IMR-90 (cell line): ENCODE measurements at regions not wholly inside any gene's neighbourhood (a gene's known extent, or its start where the extent isn't known, plus 50 kb on each side); places are given as distances from the start of the nearest gene placed in this dataset.

Experiments used
- ATAC-seq: fragments of 200-7000 bp; cut with Tn5 transposase; 2 replicates; pipeline ENCODE4 v1.9.1; 2020; ENCODE audit warnings: low read depth, mild to moderate bottlenecking, moderate library complexity
- BruUV-seq: library from RNA; stranded (reverse); fragments of 400-500 nt; replicated peaks from 2 replicates; lab custom pipeline; 2021; lab: Mats Ljungman, UMichigan
- CTCF ChIA-PET: fragments of 300-600 bp; formaldehyde crosslinking; extraction: SDS; loops from one replicate; lab custom pipeline; 2021; ENCODE audit warnings: antibody characterized with exemption; lab: Yijun Ruan, JAX
- POLR2A ChIA-PET: fragments of 300-600 bp; sonication (Branson Sonifier 250); formaldehyde crosslinking; loops from one replicate; lab custom pipeline; 2022; ENCODE audit warnings: antibody characterized with exemption; ENCODE audit not compliant: unreplicated experiment; lab: Charles Lee
- DNase-seq: peaks from one replicate; pipeline ENCODE4 v3.0.0; 2013
- H2AFZ ChIP-seq: replicated peaks from 2 replicates; pipeline ENCODE3; 2013; ENCODE audit warnings: low read length, mild to moderate bottlenecking; ENCODE audit not compliant: poor library complexity
- H2AK5ac ChIP-seq: 2 replicates; pipeline ENCODE4 v1.6.1; 2013; ENCODE audit warnings: low read depth, low read length, inconsistent platforms
- H2AK9ac ChIP-seq: replicated peaks from 2 replicates; pipeline ENCODE3; 2013; ENCODE audit warnings: mild to moderate bottlenecking, low read depth, low read length, moderate library complexity; ENCODE audit not compliant: poor library complexity
- H2BK120ac ChIP-seq: 2 replicates; pipeline ENCODE4 v1.6.1; 2013; ENCODE audit warnings: low read depth, low read length, inconsistent platforms
- H2BK15ac ChIP-seq: 3 replicates; pipeline ENCODE4 v1.6.1; 2013; ENCODE audit warnings: low read depth, low read length, inconsistent platforms
- H2BK20ac ChIP-seq: 2 replicates; pipeline ENCODE4 v1.6.1; 2013; ENCODE audit warnings: low read depth, mild to moderate bottlenecking, inconsistent platforms, low read length, moderate library complexity
- H2BK5ac ChIP-seq: 2 replicates; pipeline ENCODE4 v1.6.1; 2013; ENCODE audit warnings: mild to moderate bottlenecking, low read depth, low read length, inconsistent platforms; ENCODE audit not compliant: poor library complexity, severe bottlenecking
- H3K14ac ChIP-seq: replicated peaks from 2 replicates; pipeline ENCODE4 v1.6.1; 2013; ENCODE audit warnings: low read depth, low read length, inconsistent platforms
- H3K18ac ChIP-seq: 2 replicates; pipeline ENCODE4 v1.6.1; 2013; ENCODE audit warnings: low read depth, low read length, control low read depth
- H3K23ac ChIP-seq: 2 replicates; pipeline ENCODE4 v1.6.1; 2013; ENCODE audit warnings: low read depth, low read length, inconsistent platforms
- H3K27ac ChIP-seq: 2 replicates; pipeline ENCODE4 v1.5.1; 2013; ENCODE audit warnings: mild to moderate bottlenecking, control low read depth, low read length; ENCODE audit not compliant: insufficient read depth
- H3K27me3 ChIP-seq: 2 replicates; pipeline ENCODE4 v1.6.1; 2013; ENCODE audit warnings: low read length; ENCODE audit not compliant: control insufficient read depth, insufficient read depth
- H3K36me3 ChIP-seq: 2 replicates; pipeline ENCODE4 v1.6.1; 2013; ENCODE audit warnings: low read length, mixed read lengths; ENCODE audit not compliant: control insufficient read depth, insufficient read depth
- H3K4ac ChIP-seq: 2 replicates; pipeline ENCODE4 v1.6.1; 2013; ENCODE audit warnings: low read depth, low read length, inconsistent platforms
- H3K4me1 ChIP-seq: 2 replicates; pipeline ENCODE4 v1.6.1; 2013; ENCODE audit warnings: low read length, mixed read lengths; ENCODE audit not compliant: control insufficient read depth, insufficient read depth
- H3K4me2 ChIP-seq: 2 replicates; pipeline ENCODE4 v1.6.1; 2013; ENCODE audit warnings: low read depth, mild to moderate bottlenecking, control low read depth, low read length, moderate library complexity
- H3K4me3 ChIP-seq: 2 replicates; pipeline ENCODE4 v1.5.1; 2013; ENCODE audit warnings: low read depth, mild to moderate bottlenecking, control low read depth, low read length, moderate library complexity; ENCODE audit not compliant: insufficient read depth
- H3K56ac ChIP-seq: 2 replicates; pipeline ENCODE4 v1.6.1; 2013; ENCODE audit warnings: low read length, inconsistent platforms; ENCODE audit not compliant: insufficient read depth; ENCODE audit errors: extremely low read depth
- H3K79me1 ChIP-seq, 2 experiments: 2 replicates each; pipeline ENCODE4 v1.6.1; 2013; ENCODE audit warnings: low read length in 2 of 2, inconsistent platforms in 1 of 2, low read depth in 1 of 2
- H3K9ac ChIP-seq: 2 replicates; pipeline ENCODE4 v1.6.1; 2013; ENCODE audit warnings: low read depth, low read length, control low read depth
- H3K9me1 ChIP-seq: 2 replicates; pipeline ENCODE4 v1.6.1; 2013; ENCODE audit warnings: low read length, inconsistent platforms; ENCODE audit not compliant: insufficient read depth
- H3K9me3 ChIP-seq: 2 replicates; pipeline ENCODE4 v1.6.1; 2013; ENCODE audit warnings: low read length; ENCODE audit not compliant: control insufficient read depth, insufficient read depth
- H4K20me1 ChIP-seq: 2 replicates; pipeline ENCODE4 v1.6.1; 2013; ENCODE audit warnings: low read length, inconsistent platforms; ENCODE audit not compliant: insufficient read depth
- H4K5ac ChIP-seq: 2 replicates; pipeline ENCODE4 v1.6.1; 2013; ENCODE audit warnings: mild to moderate bottlenecking, low read depth, low read length, control low read depth
- H4K8ac ChIP-seq, 2 experiments: 2 replicates each; pipeline ENCODE4 v1.6.1; 2013; ENCODE audit warnings: low read depth in 2 of 2, low read length in 2 of 2, control low read depth in 1 of 2, inconsistent platforms in 1 of 2
- H4K91ac ChIP-seq: 2 replicates; pipeline ENCODE4 v1.6.1; 2013; ENCODE audit warnings: low read depth, low read length, inconsistent platforms; ENCODE audit not compliant: insufficient read depth
- BHLHE40 ChIP-seq: fragments of 150-350 bp; IDR thresholded peaks from 2 replicates; pipeline ENCODE4 v1.6.1; 2016; ENCODE audit warnings: mild to moderate bottlenecking, low read depth, low read length
- CEBPB ChIP-seq: IDR thresholded peaks from 2 replicates; pipeline ENCODE4 v1.6.1; 2012; ENCODE audit warnings: low read depth, low read length, improper control_type of control experiment
- CHD1 ChIP-seq: IDR thresholded peaks from 2 replicates; pipeline ENCODE4 v1.6.1; 2012; ENCODE audit warnings: low read depth, low read length, improper control_type of control experiment
- CTCF ChIP-seq: conservative IDR thresholded peaks from 2 replicates; pipeline ENCODE4 v1.5.1; 2012; ENCODE audit warnings: mild to moderate bottlenecking, low read depth, low read length, improper control_type of control experiment
- ELK1 ChIP-seq: fragments of 150-350 bp; IDR thresholded peaks from 2 replicates; pipeline ENCODE4 v1.6.1; 2016; ENCODE audit warnings: low read depth, mild to moderate bottlenecking, low read length, moderate library complexity, borderline replicate concordance
- FOS ChIP-seq: fragments of 150-350 bp; IDR thresholded peaks from 2 replicates; pipeline ENCODE4 v1.6.1; 2016; ENCODE audit warnings: low read depth, low read length
- MAFK ChIP-seq: IDR thresholded peaks from 2 replicates; pipeline ENCODE4 v1.6.1; 2012; ENCODE audit warnings: low read depth, low read length, improper control_type of control experiment
- MAZ ChIP-seq: IDR thresholded peaks from 2 replicates; pipeline ENCODE4 v1.6.1; 2012; ENCODE audit warnings: low read depth, mild to moderate bottlenecking, low read length, improper control_type of control experiment, moderate library complexity, borderline replicate concordance
- MXI1 ChIP-seq: IDR thresholded peaks from 2 replicates; pipeline ENCODE4 v1.6.1; 2012; ENCODE audit warnings: low read depth, mild to moderate bottlenecking, low read length, moderate library complexity, borderline replicate concordance
- NFE2L2 ChIP-seq: fragments of 150-350 bp; IDR thresholded peaks from 2 replicates; pipeline ENCODE4 v1.6.1; 2016; ENCODE audit warnings: low read depth, mild to moderate bottlenecking, low read length
- POLR2A ChIP-seq: IDR thresholded peaks from 2 replicates; pipeline ENCODE4 v1.6.1; 2012; ENCODE audit warnings: mild to moderate bottlenecking, low read depth, low read length
- RAD21 ChIP-seq: IDR thresholded peaks from 2 replicates; pipeline ENCODE4 v1.6.1; 2012; ENCODE audit warnings: low read length, improper control_type of control experiment
- RCOR1 ChIP-seq: IDR thresholded peaks from 2 replicates; pipeline ENCODE4 v1.6.1; 2012; ENCODE audit warnings: mild to moderate bottlenecking, low read length, improper control_type of control experiment; ENCODE audit not compliant: insufficient replicate concordance
- RFX5 ChIP-seq: IDR thresholded peaks from 2 replicates; pipeline ENCODE4 v1.8.0; 2012; ENCODE audit warnings: low read depth, mild to moderate bottlenecking, low read length, moderate library complexity
- SMC3 ChIP-seq: fragments of 150-350 bp; IDR thresholded peaks from 2 replicates; pipeline ENCODE4 v1.6.1; 2016; ENCODE audit warnings: low read depth, mild to moderate bottlenecking, antibody characterized with exemption, low read length, moderate library complexity
- USF2 ChIP-seq: fragments of 150-350 bp; IDR thresholded peaks from 2 replicates; pipeline ENCODE4 v1.6.1; 2017; ENCODE audit warnings: mild to moderate bottlenecking, antibody characterized with exemption, low read length, low read depth
- WGBS, 2 experiments: methylation state at CpG; one replicate each; pipeline versions ENCODE4 v1.1.5 to v1.1.7; 2013; ENCODE audit warnings: missing lambda C conversion rate in 2 of 2; ENCODE audit not compliant: insufficient read length in 1 of 2; ENCODE audit errors: extremely low coverage in 2 of 2; 5-methylcytosine and 5-hydroxymethylcytosine counted together
- dilution Hi-C: fragments of 300-500 bp; cut with HindIII; formaldehyde crosslinking; loops from one replicate; pipeline ENCODE4 v1.14.3; 2018; ENCODE audit warnings: low sequenced_read_pairs; ENCODE audit not compliant: unreplicated experiment
- in situ Hi-C: fragments of 300-500 bp; cut with MboI; formaldehyde crosslinking; loops from 3 replicates; pipeline ENCODE4 v1.14.3; 2019; ENCODE audit warnings: low sequenced_read_pairs, inconsistent platforms, mixed read lengths
- intact Hi-C: fragments of 100-400 bp; cut with micrococcal nuclease; formaldehyde crosslinking; loops from 2 replicates; pipeline ENCODE4 v1.10.0; 2022

- DNase-seq: no peak
- H2BK20ac ChIP-seq: no peak overlapping the region
- no peak overlapping the region for H2BK120ac ChIP-seq
- ATAC-seq: no peak
- ChIA-PET CTCF (no interaction called here), POLR2A (no interaction called here)
- BruUV-seq: no TSS peak
- H4K20me1 ChIP-seq: no peaks in the 10 kb centered on the region
- no peak overlapping the region for H3K23ac ChIP-seq
- H3K4ac ChIP-seq: no peak overlapping the region
- dilution Hi-C loops (no loop called here), in situ Hi-C loops (no loop called here), intact Hi-C loops (no loop called here)
- H3K4me1 ChIP-seq: no peaks in the 10 kb centered on the region
- no peak overlapping the region for H3K9ac ChIP-seq
- H3K14ac ChIP-seq: no peak overlapping the region
- H3K56ac ChIP-seq: no peak overlapping the region
- no peaks in the 10 kb centered on the region for H3K36me3 ChIP-seq
- H2AFZ ChIP-seq: no peak overlapping the region
- no peak overlapping the region for H3K27ac ChIP-seq
- H3K18ac ChIP-seq: no peak overlapping the region
- no CpG with 5 or more reads among the region's 2 CpGs for WGBS, 2 experiments
- H4K8ac ChIP-seq: no peak overlapping the region
- no peak overlapping the region for H2AK5ac ChIP-seq
- H3K27me3 ChIP-seq: no peaks in the 10 kb centered on the region
- no peak overlapping the region for H3K4me2 ChIP-seq
- no peak overlapping the region for H4K5ac ChIP-seq
- H2BK5ac ChIP-seq: no peak overlapping the region
- H3K79me1 ChIP-seq: no peaks in the 10 kb centered on the region
- H3K9me3 ChIP-seq: 0 out of 2 replicates have a peak, but pooled peaks cover 2% of the 10 kb centered on the region
- no peak overlapping the region for H4K91ac ChIP-seq
- TF ChIP-seq FOS (no peak), RFX5 (no peak), CEBPB (no peak), POLR2A (no peak), BHLHE40 (no peak), SMC3 (no peak), MAZ (no peak), NFE2L2 (no peak), MAFK (no peak), RAD21 (no peak), CTCF (no peak), MXI1 (no peak), ELK1 (no peak), USF2 (no peak), RCOR1 (no peak), CHD1 (no peak)
- H3K4me3 ChIP-seq: no peak overlapping the region
- H2BK15ac ChIP-seq: no peak overlapping the region
- no peak overlapping the region for H2AK9ac ChIP-seq
- no peaks in the 10 kb centered on the region for H3K9me1 ChIP-seq
These were observed 674.1 kb downstream of the RAPGEF2 start for GRCh38 chr4:159776961-159777360.
